ENCODE measurements at regions not wholly inside any gene's neighbourhood (a gene's known extent, or its start where the extent isn't known, plus 50 kb on each side); places are given as distances from the start of the nearest gene placed in this dataset.

DNA sequence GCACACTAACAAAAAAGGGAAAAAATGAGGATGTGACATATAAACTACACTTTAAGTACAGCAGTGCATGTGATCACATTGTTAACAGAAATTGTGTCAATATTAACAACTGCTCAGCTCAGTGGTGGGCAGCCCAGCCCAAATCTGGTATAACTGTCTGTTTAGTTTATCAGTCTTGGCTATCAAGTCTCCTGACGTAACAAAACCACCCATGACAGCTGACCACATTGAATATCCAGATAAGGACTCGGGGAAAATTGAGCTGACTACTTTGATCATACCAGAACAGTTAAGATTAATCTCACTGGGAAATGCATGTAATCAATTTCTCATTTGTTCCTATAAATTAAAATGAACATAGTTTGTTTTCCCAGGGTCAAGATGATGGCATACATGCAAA lies 396.6 kb downstream of the SNAPC1 start:
- TF ChIP-seq, protein P1, sequence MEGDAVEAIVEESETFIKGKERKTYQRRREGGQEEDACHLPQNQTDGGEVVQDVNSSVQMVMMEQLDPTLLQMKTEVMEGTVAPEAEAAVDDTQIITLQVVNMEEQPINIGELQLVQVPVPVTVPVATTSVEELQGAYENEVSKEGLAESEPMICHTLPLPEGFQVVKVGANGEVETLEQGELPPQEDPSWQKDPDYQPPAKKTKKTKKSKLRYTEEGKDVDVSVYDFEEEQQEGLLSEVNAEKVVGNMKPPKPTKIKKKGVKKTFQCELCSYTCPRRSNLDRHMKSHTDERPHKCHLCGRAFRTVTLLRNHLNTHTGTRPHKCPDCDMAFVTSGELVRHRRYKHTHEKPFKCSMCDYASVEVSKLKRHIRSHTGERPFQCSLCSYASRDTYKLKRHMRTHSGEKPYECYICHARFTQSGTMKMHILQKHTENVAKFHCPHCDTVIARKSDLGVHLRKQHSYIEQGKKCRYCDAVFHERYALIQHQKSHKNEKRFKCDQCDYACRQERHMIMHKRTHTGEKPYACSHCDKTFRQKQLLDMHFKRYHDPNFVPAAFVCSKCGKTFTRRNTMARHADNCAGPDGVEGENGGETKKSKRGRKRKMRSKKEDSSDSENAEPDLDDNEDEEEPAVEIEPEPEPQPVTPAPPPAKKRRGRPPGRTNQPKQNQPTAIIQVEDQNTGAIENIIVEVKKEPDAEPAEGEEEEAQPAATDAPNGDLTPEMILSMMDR (IDR thresholded peaks at IDR 0.05): no peak
- TF ChIP-seq POLR2A (IDR thresholded peaks at IDR 0.05): no peak
